Urinary bladder (tissue), 3 donors: ENCODE measurements at regions not wholly inside any gene's neighbourhood (a gene's known extent, or its start where the extent isn't known, plus 50 kb on each side); places are given as distances from the start of the nearest gene placed in this dataset.
"Not testable (repeated sequence)": the region's sequence is repeated elsewhere in the genome, so short reads cannot be mapped to it uniquely, and the experiment has no call there.

Source experiments
- DNase-seq: peaks from one replicate; pipeline ENCODE4 v3.0.0-alpha.2; 2015; ENCODE audit errors: extremely low spot score
- H3K27ac ChIP-seq: one replicate; pipeline ENCODE4 v1.5.1; 2013; ENCODE audit warnings: low read depth, mild to moderate bottlenecking, moderate library complexity
- H3K36me3 ChIP-seq: one replicate; pipeline ENCODE4 v1.6.1; 2013; ENCODE audit warnings: mild to moderate bottlenecking, moderate library complexity; ENCODE audit not compliant: insufficient read depth
- H3K4me1 ChIP-seq: one replicate; pipeline ENCODE4 v1.6.1; 2013; ENCODE audit warnings: mild to moderate bottlenecking, moderate library complexity; ENCODE audit not compliant: insufficient read depth
- H3K4me3 ChIP-seq: one replicate; pipeline ENCODE4 v1.5.1; 2013; ENCODE audit warnings: low read depth, low read length
- WGBS: extraction: QIAGEN DNeasy Blood & Tissue Kit; methylation state at CpG from one replicate; pipeline ENCODE4 v1.1.7; 2013; 5-methylcytosine and 5-hydroxymethylcytosine counted together
- donor health status: healthy with polysubstance abuse.
- donor health status: healthy.

DNA sequence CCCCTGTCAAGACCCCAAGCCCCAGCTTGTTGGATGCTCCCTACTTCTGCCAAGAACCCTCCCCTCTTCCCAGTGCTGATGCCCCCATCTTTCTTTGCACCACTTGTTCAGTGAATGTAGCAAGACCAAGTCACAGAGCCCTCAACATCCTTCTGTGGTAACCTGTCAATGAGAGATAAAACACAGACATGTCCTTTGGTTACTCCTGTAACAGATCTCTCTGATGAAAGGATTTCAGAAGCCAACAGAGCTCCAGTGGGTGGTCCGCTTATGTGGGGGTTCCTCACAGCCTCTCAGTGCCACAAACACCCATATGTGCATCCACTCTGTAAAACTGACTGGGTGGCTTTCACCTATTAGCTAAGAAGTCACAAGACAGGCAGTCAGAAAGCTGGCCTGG, 93.2 kb upstream of the CST7 start:
- no peak overlapping the region for H3K4me3 ChIP-seq
- DNase-seq, result no peak
- no peaks in the 10 kb centered on the region for H3K36me3 ChIP-seq
- H3K4me1 ChIP-seq, result no peaks in the 10 kb centered on the region
- no peak overlapping the region for H3K27ac ChIP-seq
- 72% methylated on average over 1 of the region's 1 CpG for WGBS

DNA sequence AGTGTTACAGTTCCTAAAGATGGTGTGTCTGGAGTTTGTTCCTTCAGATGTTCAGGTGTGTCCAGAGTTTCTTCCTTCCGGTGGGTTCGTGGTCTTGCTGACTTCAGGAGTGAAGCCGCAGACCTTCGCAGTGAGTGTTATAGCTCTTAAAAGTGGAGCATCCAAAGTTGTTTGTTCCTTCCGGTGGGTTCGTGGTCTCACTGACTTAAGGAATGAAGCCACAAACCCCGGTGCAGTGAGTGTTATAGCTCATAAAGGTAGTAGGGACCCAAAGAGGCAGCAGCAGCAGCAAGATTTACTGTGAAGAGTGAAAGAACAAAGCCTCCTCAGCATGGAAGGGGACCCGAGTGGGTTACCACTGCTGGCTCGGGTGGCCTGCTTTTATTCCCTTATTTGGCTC, 90.6 kb upstream of the CST7 start:
- not testable (repeated sequence) for DNase-seq, H3K27ac ChIP-seq, H3K4me3 ChIP-seq, H3K4me1 ChIP-seq, H3K36me3 ChIP-seq
- WGBS, result 80% methylated on average over 9 of the region's 9 CpGs

DNA sequence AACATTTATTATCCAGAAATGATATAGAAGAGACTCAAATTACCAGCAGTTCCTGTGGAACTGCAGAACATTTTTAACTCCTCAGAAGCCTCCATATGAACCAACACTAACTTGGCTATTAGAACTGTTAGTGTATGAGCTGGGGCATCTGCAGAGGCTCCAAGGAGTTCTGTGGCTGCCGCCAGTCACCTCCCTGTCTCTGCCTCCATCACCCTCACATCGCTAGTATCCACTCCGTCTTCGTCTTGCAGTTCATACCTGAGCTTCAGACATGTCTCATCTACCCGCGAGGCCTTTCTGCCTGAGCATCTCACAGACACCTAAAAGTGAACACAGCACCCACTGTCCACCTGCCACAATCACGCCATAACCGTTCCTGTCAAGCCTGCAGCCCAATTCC, 89.5 kb upstream of the CST7 start:
- H3K4me1 ChIP-seq, result no peaks in the 10 kb centered on the region
- H3K4me3 ChIP-seq, result no peak overlapping the region
- WGBS, result 94% methylated on average over 8 of the region's 8 CpGs
- no peak overlapping the region for H3K27ac ChIP-seq
- no peaks in the 10 kb centered on the region for H3K36me3 ChIP-seq
- no peak for DNase-seq

DNA sequence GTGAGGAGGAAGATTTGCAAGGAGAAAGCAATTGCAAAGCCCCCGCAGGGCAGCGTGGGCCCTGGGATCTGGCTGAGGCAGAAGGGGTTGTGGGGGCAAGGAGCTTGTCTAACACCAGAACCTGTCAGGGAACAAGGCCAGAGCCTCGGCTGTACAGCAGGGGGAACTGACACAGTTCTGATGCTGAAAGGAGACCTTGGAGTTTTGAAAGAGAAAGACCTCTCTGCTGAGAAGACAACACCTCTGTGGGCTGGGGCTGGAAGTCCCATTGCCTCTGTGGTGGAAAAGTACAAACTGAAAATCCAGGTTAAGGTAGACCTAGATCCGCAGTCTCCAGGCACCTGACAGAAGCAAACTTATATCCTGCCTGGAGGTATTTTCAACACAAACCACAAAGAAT, 86.9 kb upstream of the CST7 start:
- H3K36me3 ChIP-seq, result no peaks in the 10 kb centered on the region
- H3K4me1 ChIP-seq, result no peaks in the 10 kb centered on the region
- DNase-seq, result no peak
- H3K4me3 ChIP-seq, result no peak overlapping the region
- 84% methylated on average over 4 of the region's 4 CpGs for WGBS
- no peak overlapping the region for H3K27ac ChIP-seq

DNA sequence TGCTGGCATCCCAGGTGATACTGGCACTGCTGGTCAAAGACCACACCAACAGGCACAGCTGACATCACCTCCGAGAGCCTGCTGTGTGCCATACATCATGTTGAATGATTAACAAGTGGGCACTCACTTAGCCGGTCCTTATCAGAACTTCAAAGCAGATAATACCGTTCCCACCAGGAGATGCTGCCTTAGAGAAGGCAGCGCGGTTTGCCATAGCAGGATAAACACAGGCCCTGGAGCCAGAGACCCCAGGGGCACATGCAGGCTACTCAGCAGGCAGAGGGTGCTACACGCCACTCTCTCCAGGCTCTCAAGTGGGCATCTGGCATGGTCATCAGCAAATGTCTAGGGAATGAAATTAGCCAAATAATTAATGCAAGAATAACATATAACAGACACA, 86.5 kb upstream of the CST7 start:
- H3K36me3 ChIP-seq, result no peaks in the 10 kb centered on the region
- WGBS, result 72% methylated on average over 6 of the region's 6 CpGs
- H3K27ac ChIP-seq, result no peak overlapping the region
- DNase-seq, result no peak
- H3K4me3 ChIP-seq, result no peak overlapping the region
- no peaks in the 10 kb centered on the region for H3K4me1 ChIP-seq

DNA sequence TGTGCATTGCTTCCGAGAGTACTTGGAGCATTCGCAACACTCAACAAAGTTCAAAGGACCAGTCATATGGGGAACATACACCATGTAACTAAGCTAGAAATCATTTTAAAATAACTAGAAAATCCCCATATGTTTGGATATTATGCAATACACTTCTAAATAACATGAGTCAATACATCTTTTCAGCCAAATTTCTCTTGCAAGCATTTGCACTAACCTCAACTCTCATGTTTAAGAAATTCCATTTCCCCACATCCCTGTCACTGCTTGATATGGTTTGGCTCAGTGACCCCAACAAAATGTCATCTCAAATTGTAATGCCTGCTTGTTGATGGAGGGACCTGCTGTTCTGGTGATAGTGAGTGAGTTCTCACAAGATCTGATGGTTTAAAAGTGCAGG, 85.7 kb upstream of the CST7 start:
- DNase-seq, result no peak
- 53% methylated on average over 2 of the region's 2 CpGs for WGBS
- no peaks in the 10 kb centered on the region for H3K36me3 ChIP-seq
- no peaks in the 10 kb centered on the region for H3K4me1 ChIP-seq
- H3K27ac ChIP-seq, result no peak overlapping the region
- no peak overlapping the region for H3K4me3 ChIP-seq

DNA sequence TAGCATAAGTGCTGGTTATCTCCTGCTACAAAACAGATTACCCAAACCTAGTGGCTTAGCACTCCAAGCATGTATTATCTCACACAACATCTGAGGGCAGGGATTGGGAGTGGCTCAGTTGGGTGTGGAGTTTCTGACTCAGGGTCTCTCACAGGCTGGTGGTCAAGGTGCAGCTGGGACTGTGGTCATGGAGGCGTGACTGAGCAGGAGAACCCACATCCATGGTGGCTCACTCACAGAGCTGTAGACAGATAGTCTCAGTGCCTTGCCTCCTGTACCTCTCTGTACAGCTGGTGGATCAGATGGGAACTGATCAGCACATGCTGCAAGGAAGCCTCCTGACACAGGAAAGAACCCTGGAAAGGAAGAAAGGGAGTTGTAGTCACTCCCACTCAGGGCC, 83.1 kb upstream of the CST7 start:
- Histone ChIP-seq H3K4me3 (no peak overlapping the region), H3K27ac (no peak overlapping the region), H3K4me1 (no peaks in the 10 kb centered on the region), H3K36me3 (no peaks in the 10 kb centered on the region)
- 84% methylated on average over 1 of the region's 1 CpG for WGBS
- DNase-seq, result no peak

DNA sequence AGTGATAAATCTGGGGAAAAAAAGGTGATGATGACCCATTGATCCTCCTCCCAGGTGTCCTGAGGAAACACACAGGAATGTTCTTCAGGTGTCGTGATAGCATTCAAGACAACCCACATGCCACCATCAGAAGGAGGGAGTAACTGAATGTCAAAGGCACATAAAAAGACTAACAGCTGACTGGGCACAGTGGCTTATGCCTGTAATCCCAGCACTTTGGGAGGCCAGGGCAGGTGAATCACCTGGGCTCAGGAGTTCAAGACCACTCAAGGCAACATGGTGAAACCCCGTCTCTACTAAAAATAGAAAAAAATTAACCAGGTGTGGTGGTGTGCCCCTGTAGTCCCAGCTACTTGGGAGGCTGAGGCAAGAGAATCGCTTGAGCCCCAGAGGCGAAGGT, 82.3 kb upstream of the CST7 start:
- DNase-seq, result no peak
- Histone ChIP-seq H3K4me1 (no peaks in the 10 kb centered on the region), H3K36me3 (no peaks in the 10 kb centered on the region), H3K4me3 (no peak overlapping the region), H3K27ac (no peak overlapping the region)
- WGBS, result 95% methylated on average over 4 of the region's 4 CpGs

DNA sequence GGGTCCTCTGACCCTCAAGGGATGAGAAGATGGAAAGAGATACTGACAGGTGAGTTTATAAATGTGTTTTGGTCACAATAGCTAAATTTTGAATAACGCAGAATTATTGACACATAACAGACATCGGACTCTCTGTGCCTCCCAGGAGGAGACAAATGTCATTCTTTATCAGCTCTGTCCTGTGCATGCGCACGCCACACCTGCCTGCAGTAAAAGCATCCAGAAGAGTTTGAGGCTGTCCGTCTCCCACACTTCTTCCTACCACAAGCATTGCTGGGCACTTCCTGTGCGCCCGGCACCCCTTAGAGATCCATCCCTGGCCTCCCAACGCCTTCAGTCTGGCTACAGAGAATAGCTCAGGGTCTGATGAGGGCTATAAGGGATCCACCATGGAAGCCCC, 81.5 kb upstream of the CST7 start:
- Histone ChIP-seq H3K36me3 (no peaks in the 10 kb centered on the region), H3K4me1 (no peaks in the 10 kb centered on the region), H3K4me3 (no peak overlapping the region), H3K27ac (no peak overlapping the region)
- 90% methylated on average over 8 of the region's 8 CpGs for WGBS
- no peak for DNase-seq

DNA sequence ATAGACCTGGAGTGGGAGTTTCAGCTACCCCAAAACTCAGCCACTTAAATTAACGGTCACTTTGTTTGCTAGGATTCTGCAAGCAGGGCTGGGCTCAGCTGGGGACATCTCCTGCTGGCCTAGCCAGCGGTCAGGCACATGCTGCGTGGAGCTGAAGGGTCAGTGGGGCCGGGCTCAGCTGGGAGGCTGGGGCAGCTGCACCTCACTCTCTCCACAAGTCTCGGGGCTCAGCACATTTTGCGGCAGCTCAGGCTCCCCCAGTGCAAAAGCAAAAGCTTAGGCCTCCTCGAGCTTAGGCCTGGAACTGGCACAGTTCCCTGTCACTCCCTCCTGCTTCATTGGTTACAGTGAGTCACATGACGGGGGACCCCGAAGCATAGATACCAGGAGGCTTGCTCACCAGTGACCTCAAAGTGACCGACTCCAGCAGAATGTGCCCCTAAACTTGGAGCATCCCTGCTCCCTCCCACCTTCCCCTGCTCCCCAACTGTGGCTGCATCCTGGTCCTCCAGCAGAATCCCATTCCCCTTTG, 80.6 kb upstream of the CST7 start:
- Histone ChIP-seq H3K4me1 (no peaks in the 10 kb centered on the region), H3K4me3 (no peak overlapping the region), H3K36me3 (no peaks in the 10 kb centered on the region), H3K27ac (no peak overlapping the region)
- WGBS, result 86% methylated on average over 10 of the region's 10 CpGs
- DNase-seq, result no peak

DNA sequence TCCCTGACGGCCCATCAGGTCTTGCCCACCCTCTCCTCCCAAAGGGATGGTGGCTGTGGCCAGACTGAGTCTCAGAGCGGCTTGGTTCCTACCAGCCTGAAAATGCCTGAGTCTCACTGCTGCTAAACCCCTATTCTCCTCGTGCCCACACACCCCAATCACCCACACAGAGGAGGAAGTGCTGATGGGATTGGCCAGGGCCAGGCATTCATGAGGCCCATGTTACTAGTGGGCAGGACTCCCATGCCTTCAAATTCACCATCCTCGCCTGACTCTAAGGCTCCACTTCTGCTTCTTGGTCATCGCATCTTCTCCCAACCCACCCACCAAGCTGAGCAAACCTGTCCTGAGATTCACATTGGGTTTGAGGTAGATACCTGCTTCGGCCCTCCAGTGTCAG, 80.1 kb upstream of the CST7 start:
- Histone ChIP-seq H3K36me3 (no peaks in the 10 kb centered on the region), H3K4me1 (no peaks in the 10 kb centered on the region), H3K27ac (no peak overlapping the region), H3K4me3 (no peak overlapping the region)
- DNase-seq, result no peak
- WGBS, result 70% methylated on average over 6 of the region's 6 CpGs

DNA sequence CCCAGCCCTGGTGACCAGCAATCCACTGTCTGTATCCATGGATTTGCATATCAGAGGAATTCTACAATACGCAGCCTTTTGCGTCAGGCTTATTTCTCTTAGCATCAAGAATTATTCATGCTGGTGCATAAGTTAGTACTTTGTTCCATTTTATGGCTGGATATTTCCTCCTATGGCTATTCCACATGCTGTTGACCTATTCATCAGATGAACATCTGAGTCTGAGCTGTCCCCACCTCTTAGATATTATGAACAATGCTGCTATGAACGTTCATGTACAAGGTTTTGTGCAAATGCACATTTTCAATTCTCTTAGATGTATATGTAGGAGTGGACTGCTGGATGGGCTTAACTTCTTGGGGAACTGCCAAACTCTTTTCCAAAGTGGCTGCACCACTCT, 79.0 kb upstream of the CST7 start:
- Histone ChIP-seq H3K4me3 (no peak overlapping the region), H3K36me3 (no peaks in the 10 kb centered on the region), H3K27ac (no peak overlapping the region), H3K4me1 (no peaks in the 10 kb centered on the region)
- no peak for DNase-seq
- WGBS, result 82% methylated on average over 3 of the region's 3 CpGs

DNA sequence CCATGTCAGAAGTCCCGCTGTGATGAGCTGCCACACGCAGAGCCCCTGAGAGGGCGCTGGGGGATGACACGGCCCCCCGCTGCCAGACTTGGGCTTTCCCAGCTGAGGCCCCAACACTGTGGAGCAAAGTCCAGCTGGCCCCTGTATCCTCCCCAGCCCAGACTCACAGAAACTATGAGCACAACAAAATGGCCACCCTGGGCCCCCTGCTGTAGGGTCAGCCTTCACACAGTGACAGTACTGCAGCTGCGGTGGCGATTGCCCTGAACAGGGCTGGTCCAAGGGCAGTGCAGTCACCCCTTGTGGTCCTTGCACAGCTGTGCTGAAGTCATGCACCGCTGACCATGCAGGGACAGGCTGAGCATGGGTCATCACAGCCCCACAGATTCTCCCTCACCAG, 78.2 kb upstream of the CST7 start:
- Histone ChIP-seq H3K36me3 (no peaks in the 10 kb centered on the region), H3K27ac (no peak overlapping the region), H3K4me1 (no peaks in the 10 kb centered on the region), H3K4me3 (no peak overlapping the region)
- no peak for DNase-seq
- WGBS, result 83% methylated on average over 8 of the region's 8 CpGs

DNA sequence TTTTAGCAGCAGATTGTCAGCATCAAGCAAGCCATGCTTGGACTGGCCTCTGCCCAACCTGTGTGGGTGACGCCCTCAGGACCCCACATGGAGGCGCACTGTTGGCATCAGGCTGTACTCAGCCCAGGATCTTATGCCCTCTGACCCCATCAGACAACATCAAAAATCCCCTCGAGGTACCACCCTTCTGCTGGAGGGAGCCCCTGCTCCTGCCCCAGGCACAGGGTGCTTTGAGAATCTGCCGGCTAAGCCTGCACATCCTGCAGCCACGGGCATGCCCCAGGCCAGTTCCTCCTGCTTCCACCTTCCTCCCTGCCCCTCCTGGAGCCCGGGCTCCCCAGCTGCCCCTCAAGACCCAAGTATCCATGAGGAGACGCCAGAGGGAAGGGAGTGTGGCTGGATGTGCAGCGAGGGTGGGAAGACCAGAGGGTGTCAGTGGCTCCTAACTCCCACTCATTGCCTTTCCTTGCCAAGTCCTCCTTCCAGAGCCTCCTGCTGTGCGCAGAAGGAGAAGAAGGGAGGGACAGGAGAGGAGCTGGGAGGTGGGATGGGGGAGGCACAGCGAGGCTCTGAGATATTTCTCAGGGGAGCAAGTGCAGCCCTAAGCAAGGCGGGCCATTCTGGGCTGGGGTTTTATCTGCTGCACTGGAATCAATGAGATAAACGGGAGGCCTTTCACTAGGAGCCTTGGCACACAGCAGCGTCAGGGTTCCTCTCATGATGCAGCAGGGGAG, 77.4 kb upstream of the CST7 start:
- no peaks in the 10 kb centered on the region for H3K36me3 ChIP-seq
- no peak overlapping the region for H3K4me3 ChIP-seq
- no peak for DNase-seq

More for the DNA sequence above, 77.4 kb upstream of the CST7 start:
- no peaks in the 10 kb centered on the region for H3K4me1 ChIP-seq
- H3K27ac ChIP-seq, result no peak overlapping the region
- 63% methylated on average over 13 of the region's 13 CpGs for whole genome bisulfite sequencing
